A673 (cell line): ENCODE measurements at regions not wholly inside any gene's neighbourhood (a gene's known extent, or its start where the extent isn't known, plus 50 kb on each side); places are given as distances from the start of the nearest gene placed in this dataset.

Experiments used
- BruUV-seq: library from RNA; stranded (reverse); fragments of 400-500 nt; replicated peaks from 2 replicates; lab custom pipeline; 2021; lab: Mats Ljungman, UMichigan
- CTCF ChIA-PET: fragments of 300-600 bp; sonication (Branson Sonifier 250); formaldehyde crosslinking; loops from one replicate; lab custom pipeline; 2022; ENCODE audit warnings: antibody characterized with exemption; lab: Charles Lee
- POLR2A ChIA-PET: fragments of 300-600 bp; sonication (Branson Sonifier 250); formaldehyde crosslinking; loops from one replicate; lab custom pipeline; 2022; ENCODE audit warnings: antibody characterized with exemption; ENCODE audit not compliant: low non-redundant PET; lab: Charles Lee
- DNase-seq: peaks from one replicate; pipeline ENCODE4 v3.0.0-alpha.2; 2015; ENCODE audit warnings: low spot score
- H3K27ac ChIP-seq: fragments of 200-600 bp; sonication (generic); 2 replicates; pipeline ENCODE4 v1.5.1; 2016; ENCODE audit warnings: mixed run types, low read depth, mild to moderate bottlenecking, mixed read lengths, antibody characterized with exemption, low read length; ENCODE audit not compliant: poor library complexity, severe bottlenecking
- H3K27me3 ChIP-seq: fragments of 200-600 bp; sonication (generic); replicated peaks from 2 replicates; pipeline ENCODE4 v1.6.1; 2017; ENCODE audit warnings: mixed run types, low read depth, mild to moderate bottlenecking, mixed read lengths, antibody characterized with exemption, low read length; ENCODE audit not compliant: insufficient read depth, poor library complexity
- H3K36me3 ChIP-seq: fragments of 200-600 bp; sonication (generic); 2 replicates; pipeline ENCODE4 v1.6.1; 2016; ENCODE audit warnings: mixed run types, mild to moderate bottlenecking, mixed read lengths, antibody characterized with exemption, low read length; ENCODE audit not compliant: insufficient read depth, poor library complexity, severe bottlenecking
- H3K4me1 ChIP-seq: fragments of 200-600 bp; sonication (generic); 2 replicates; pipeline ENCODE4 v1.6.1; 2017; ENCODE audit warnings: mixed run types, mild to moderate bottlenecking, mixed read lengths, antibody characterized with exemption, low read length; ENCODE audit not compliant: insufficient read depth, poor library complexity, severe bottlenecking
- H3K4me3 ChIP-seq: fragments of 200-600 bp; sonication (generic); 2 replicates; pipeline ENCODE4 v1.5.1; 2016; ENCODE audit warnings: low read depth, mixed run types, mild to moderate bottlenecking, mixed read lengths, low read length; ENCODE audit not compliant: poor library complexity, severe bottlenecking
- H3K9me3 ChIP-seq: fragments of 200-600 bp; sonication (generic); 2 replicates; pipeline ENCODE4 v1.6.1; 2016; ENCODE audit warnings: mixed run types, low read depth, mild to moderate bottlenecking, mixed read lengths, antibody characterized with exemption, low read length; ENCODE audit not compliant: poor library complexity, severe bottlenecking
- EZH2 ChIP-seq: fragments of 200-600 bp; sonication (generic); IDR thresholded peaks from 2 replicates; pipeline ENCODE4 v1.6.1; 2017; ENCODE audit warnings: borderline replicate concordance, low read depth, mild to moderate bottlenecking, mixed read lengths, antibody characterized with exemption, low read length; ENCODE audit not compliant: poor library complexity, severe bottlenecking
- intact Hi-C: fragments of 100-400 bp; cut with micrococcal nuclease; formaldehyde crosslinking; loops from one replicate; pipeline ENCODE4 v1.10.0; 2022; ENCODE audit not compliant: unreplicated experiment
- TF ChIP-seq, protein P1 (sequence below): fragments of 300-800, 200-600 bp; sonication (generic); conservative IDR thresholded peaks from 2 replicates; pipeline ENCODE4 v1.5.1; 2017; ENCODE audit warnings: low read depth, mild to moderate bottlenecking, antibody characterized with exemption, low read length, moderate library complexity, mixed read lengths

DNA sequence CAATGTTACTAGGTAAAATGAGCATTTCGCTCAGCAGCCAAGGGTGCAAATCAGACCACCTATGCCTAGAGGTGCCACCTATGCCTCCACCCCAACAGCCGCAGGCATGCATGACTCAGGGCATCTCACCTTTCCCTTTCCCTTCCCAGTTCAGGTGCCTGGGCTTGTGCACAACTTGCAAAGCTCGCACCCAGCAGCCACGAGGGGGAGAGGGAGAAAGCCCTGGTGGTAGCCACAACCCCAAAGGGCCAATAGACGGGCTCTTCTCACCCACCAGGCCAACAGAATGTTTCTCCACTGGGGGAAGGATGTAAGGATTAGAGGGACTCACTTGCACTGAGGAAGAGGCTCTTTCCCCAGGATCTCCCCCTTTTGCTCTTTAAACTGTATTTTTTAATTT is 462.3 kb upstream of the PCDH15 start:
- no peaks in the 10 kb centered on the region for H3K27me3 ChIP-seq
- intact Hi-C loops: loop anchor here (5.0 kb wide), 1 partner anchor 171 kb away; no protein-coding TSS in a partner anchor
- TF ChIP-seq EZH2: no peak
- TF ChIP-seq, protein P1, sequence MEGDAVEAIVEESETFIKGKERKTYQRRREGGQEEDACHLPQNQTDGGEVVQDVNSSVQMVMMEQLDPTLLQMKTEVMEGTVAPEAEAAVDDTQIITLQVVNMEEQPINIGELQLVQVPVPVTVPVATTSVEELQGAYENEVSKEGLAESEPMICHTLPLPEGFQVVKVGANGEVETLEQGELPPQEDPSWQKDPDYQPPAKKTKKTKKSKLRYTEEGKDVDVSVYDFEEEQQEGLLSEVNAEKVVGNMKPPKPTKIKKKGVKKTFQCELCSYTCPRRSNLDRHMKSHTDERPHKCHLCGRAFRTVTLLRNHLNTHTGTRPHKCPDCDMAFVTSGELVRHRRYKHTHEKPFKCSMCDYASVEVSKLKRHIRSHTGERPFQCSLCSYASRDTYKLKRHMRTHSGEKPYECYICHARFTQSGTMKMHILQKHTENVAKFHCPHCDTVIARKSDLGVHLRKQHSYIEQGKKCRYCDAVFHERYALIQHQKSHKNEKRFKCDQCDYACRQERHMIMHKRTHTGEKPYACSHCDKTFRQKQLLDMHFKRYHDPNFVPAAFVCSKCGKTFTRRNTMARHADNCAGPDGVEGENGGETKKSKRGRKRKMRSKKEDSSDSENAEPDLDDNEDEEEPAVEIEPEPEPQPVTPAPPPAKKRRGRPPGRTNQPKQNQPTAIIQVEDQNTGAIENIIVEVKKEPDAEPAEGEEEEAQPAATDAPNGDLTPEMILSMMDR: no peak
- CTCF ChIA-PET: no interaction called here
- DNase-seq: no peak
- no peak overlapping the region for H3K27ac ChIP-seq
- no peak overlapping the region for H3K4me3 ChIP-seq
- no TSS peak for BruUV-seq
- H3K36me3 ChIP-seq: no peaks in the 10 kb centered on the region
- POLR2A ChIA-PET: no interaction called here
- H3K4me1 ChIP-seq: no peaks in the 10 kb centered on the region
- no peaks in the 10 kb centered on the region for H3K9me3 ChIP-seq

DNA sequence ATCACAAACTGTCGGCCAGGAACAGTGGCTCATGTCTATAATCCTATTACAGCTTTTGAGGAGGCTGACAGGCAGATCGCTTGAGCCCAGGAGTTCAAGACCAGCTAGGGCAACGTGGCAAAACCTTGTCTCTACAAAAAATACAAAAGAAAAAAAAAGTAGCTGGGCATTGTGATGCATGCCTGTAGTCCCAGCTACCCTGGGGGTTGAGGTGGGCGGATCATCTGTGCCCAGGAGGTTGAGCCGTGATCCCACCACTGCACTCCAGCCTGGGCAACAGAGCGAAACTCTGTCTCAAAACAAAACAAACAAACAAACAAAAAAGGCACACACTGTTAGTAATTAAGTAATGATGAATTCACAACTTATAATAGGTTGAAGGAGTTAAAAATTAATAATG is 441.5 kb upstream of the PCDH15 start:
- ChIA-PET POLR2A (no interaction called here), CTCF (no interaction called here)
- Histone ChIP-seq H3K9me3 (peaks cover 11% of the 10 kb centered on the region), H3K27me3 (no peaks in the 10 kb centered on the region), H3K36me3 (no peaks in the 10 kb centered on the region), H3K27ac (no peak overlapping the region), H3K4me3 (no peak overlapping the region), H3K4me1 (no peaks in the 10 kb centered on the region)
- intact Hi-C loops: no loop called here
- TF ChIP-seq, protein P1: no peak
- TF ChIP-seq EZH2: no peak
- no TSS peak for BruUV-seq
- no peak for DNase-seq

DNA sequence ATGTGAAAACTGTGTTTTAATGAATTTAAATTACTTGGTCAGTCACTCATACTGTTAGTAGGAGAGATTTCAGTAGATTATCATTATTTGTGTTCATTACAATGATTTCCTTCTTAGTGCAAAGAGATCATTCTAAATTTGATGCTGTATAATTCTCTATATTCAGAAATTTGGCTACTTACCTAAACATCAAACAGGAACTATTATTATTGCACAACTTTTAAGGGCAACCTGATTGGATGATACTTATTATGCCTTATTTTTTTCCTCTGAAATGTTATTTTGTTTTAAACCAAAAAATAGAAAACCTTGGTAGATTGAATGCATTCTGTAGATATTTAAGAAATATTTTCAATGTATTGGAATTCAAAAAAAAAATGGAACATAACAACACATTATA is 436.4 kb upstream of the PCDH15 start:
- H3K4me3 ChIP-seq: no peak overlapping the region
- TF ChIP-seq, protein P1: no peak
- TF ChIP-seq EZH2: no peak
- no peaks in the 10 kb centered on the region for H3K4me1 ChIP-seq
- H3K36me3 ChIP-seq: no peaks in the 10 kb centered on the region
- H3K27ac ChIP-seq: no peak overlapping the region
- ChIA-PET CTCF (no interaction called here), POLR2A (no interaction called here)
- H3K9me3 ChIP-seq: peaks cover 11% of the 10 kb centered on the region
- DNase-seq: no peak
- BruUV-seq: no TSS peak
- intact Hi-C loops: no loop called here
- no peaks in the 10 kb centered on the region for H3K27me3 ChIP-seq
